Ovary (tissue), 7 donors: ENCODE measurements at regions not wholly inside any gene's neighbourhood (a gene's known extent, or its start where the extent isn't known, plus 50 kb on each side); places are given as distances from the start of the nearest gene placed in this dataset.

Source experiments
- DNase-seq, 5 donors: peaks; one replicate each; pipeline ENCODE4 v3.0.0-alpha.2; 2019 to 2020
- H3K27ac ChIP-seq, 2 donors: fragments of 200-600 bp; one replicate each; pipeline versions ENCODE4 v1.5.1 to v1.8.0; 2019 to 2022
- H3K27me3 ChIP-seq: fragments of 200-600 bp; one replicate; pipeline ENCODE4 v1.8.0; 2022
- H3K36me3 ChIP-seq: fragments of 200-600 bp; sonication (generic); one replicate; pipeline ENCODE4 v1.5.1; 2019
- H3K4me1 ChIP-seq: one replicate; pipeline ENCODE4 v1.8.1; 2013; ENCODE audit warnings: mild to moderate bottlenecking, moderate library complexity; ENCODE audit not compliant: insufficient read depth
- H3K4me3 ChIP-seq: fragments of 200-600 bp; sonication (generic); one replicate; pipeline ENCODE4 v1.5.1; 2017
- H3K9me3 ChIP-seq, 2 donors: fragments of 200-600 bp in 1 of 2; sonication (generic) in 1 of 2; one replicate each; pipeline versions ENCODE4 v1.5.1 to v1.8.1; 2013 to 2019; ENCODE audit warnings: mild to moderate bottlenecking in 1 of 2, moderate library complexity in 1 of 2
- CTCF ChIP-seq, 3 donors: fragments of 450-650 bp in 2 of 3; fragments of 200-600 bp in 1 of 3; IDR thresholded peaks; one replicate each; pipeline versions ENCODE4 v1.5.1 to v1.8.0; 2016 to 2022; ENCODE audit warnings: antibody characterized with exemption in 3 of 3, mild to moderate bottlenecking in 1 of 3
- EP300 ChIP-seq: sonication (generic); formaldehyde crosslinking; IDR thresholded peaks from one replicate; pipeline ENCODE4 v1.6.1; 2017; ENCODE audit warnings: antibody characterized with exemption
- POLR2A ChIP-seq: fragments of 450-650 bp; IDR thresholded peaks from one replicate; pipeline ENCODE4 v1.6.1; 2017; ENCODE audit warnings: antibody characterized with exemption, mild to moderate bottlenecking, moderate library complexity
- WGBS, 3 donors: extraction: QIAGEN DNeasy Blood & Tissue Kit in 1 of 3; methylation state at CpG; one replicate each; pipeline versions ENCODE4 v1.1.5 to v1.1.7; 2013 to 2017; 5-methylcytosine and 5-hydroxymethylcytosine counted together
- intact Hi-C, 4 donors: fragments of 100-400 bp; cut with DNase I; formaldehyde crosslinking; loops; one replicate each; pipeline versions ENCODE4 v1.11.0 to v1.15.1; 2022 to 2023
- donor health status: DM: no; HTN: no; CAD: no; lungs with moderate emphysema.
- donor health status: DM: no; HTN: no; CAD: no.
- donor health status: Bipolar disorder and iron deficiency.
- donor health status: DM: no; HTN: no; CAD: no.
- donor health status: DM: yes; HTN: yes; CAD: no.

- Histone ChIP-seq H3K4me3 (no peak overlapping the region), H3K27me3 (no peaks in the 10 kb centered on the region), H3K36me3 (no peaks in the 10 kb centered on the region), H3K4me1 (no peaks in the 10 kb centered on the region), H3K27ac (no peak overlapping the region), H3K9me3 (no peaks in the 10 kb centered on the region)
- 92 to 96% (median 95%) methylated on average over 4 of the region's 4 CpGs for WGBS, 3 donors
- no peak for DNase-seq
- TF ChIP-seq POLR2A (no peak), CTCF (IDR thresholded peaks at IDR 0.05) (no peak), EP300 (no peak)
- intact Hi-C loops = no loop called here
These were observed 536.5 kb upstream of the ZNF462 start for GRCh38 chr9:106326493-106326892.

GRCh38 chr9:106333481-106333880 is 529.5 kb upstream of the ZNF462 start:
- Histone ChIP-seq H3K27me3 (no peaks in the 10 kb centered on the region), H3K4me3 (no peak overlapping the region), H3K9me3 (no peaks in the 10 kb centered on the region), H3K27ac (no peak overlapping the region), H3K4me1 (no peaks in the 10 kb centered on the region), H3K36me3 (no peaks in the 10 kb centered on the region)
- 87 to 91% (median 90%) methylated on average over 4 of the region's 4 CpGs for WGBS, 3 donors
- intact Hi-C loops = no loop called here
- no peak for TF ChIP-seq POLR2A
- TF ChIP-seq EP300 = no peak
- TF ChIP-seq CTCF (IDR thresholded peaks at IDR 0.05) = no peak
- DNase-seq = no peak

GRCh38 chr9:106334081-106334480 is 528.9 kb upstream of the ZNF462 start:
- TF ChIP-seq CTCF (IDR thresholded peaks at IDR 0.05) (no peak), POLR2A (no peak), EP300 (no peak)
- Histone ChIP-seq H3K4me1 (no peaks in the 10 kb centered on the region), H3K27ac (no peak overlapping the region), H3K4me3 (no peak overlapping the region), H3K27me3 (no peaks in the 10 kb centered on the region), H3K9me3 (no peaks in the 10 kb centered on the region), H3K36me3 (no peaks in the 10 kb centered on the region)
- WGBS, 3 donors = 62 to 65% (median 63%) methylated on average over 4 of the region's 4 CpGs
- intact Hi-C loops = no loop called here
- no peak for DNase-seq

- Histone ChIP-seq H3K36me3 (no peaks in the 10 kb centered on the region), H3K4me3 (no peak overlapping the region), H3K27me3 (no peaks in the 10 kb centered on the region), H3K9me3 (no peaks in the 10 kb centered on the region), H3K4me1 (no peaks in the 10 kb centered on the region), H3K27ac (no peak overlapping the region)
- TF ChIP-seq EP300 (no peak), CTCF (IDR thresholded peaks at IDR 0.05) (no peak), POLR2A (no peak)
- 53 to 58% (median 57%) methylated on average over 3 of the region's 3 CpGs for WGBS, 3 donors
- no peak for DNase-seq
- intact Hi-C loops = no loop called here
These were observed 523.1 kb upstream of the ZNF462 start for GRCh38 chr9:106339882-106340281.

DNA sequence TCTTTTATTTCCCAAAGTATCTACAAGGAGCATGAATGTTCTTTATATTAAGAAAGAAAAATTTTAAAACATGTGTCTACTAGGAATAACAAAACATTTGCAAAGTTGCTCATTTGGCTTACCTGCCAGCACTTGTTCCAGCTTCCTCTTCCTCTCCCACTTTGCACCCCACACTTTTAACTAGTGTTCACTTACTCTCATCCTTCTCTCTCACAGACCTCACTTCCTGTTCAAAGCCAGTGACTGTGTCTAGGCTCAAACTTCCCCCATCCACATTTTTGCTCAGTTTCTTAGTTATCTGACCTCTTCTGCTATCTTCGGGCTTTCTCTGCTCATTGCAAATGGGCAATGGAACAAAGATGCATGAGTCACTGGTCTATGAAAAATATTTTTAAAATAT is 512.2 kb upstream of the ZNF462 start:
- Histone ChIP-seq H3K4me1 (no peaks in the 10 kb centered on the region), H3K4me3 (no peak overlapping the region), H3K27ac (no peak overlapping the region), H3K9me3 (no peaks in the 10 kb centered on the region), H3K27me3 (no peaks in the 10 kb centered on the region), H3K36me3 (no peaks in the 10 kb centered on the region)
- DNase-seq = no peak
- WGBS, 3 donors = 6 to 24% (median 12%) methylated on average over 1 of the region's 1 CpG
- intact Hi-C loops = no loop called here
- no peak for TF ChIP-seq CTCF (IDR thresholded peaks at IDR 0.05)
- TF ChIP-seq EP300 = no peak
- TF ChIP-seq POLR2A = no peak
